Endothelial cell of umbilical vein (primary cell): ENCODE measurements at regions not wholly inside any gene's neighbourhood (a gene's known extent, or its start where the extent isn't known, plus 50 kb on each side); places are given as distances from the start of the nearest gene placed in this dataset.

Source experiments
- BruUV-seq: library from RNA; stranded (reverse); fragments of 400-500 nt; replicated peaks from 2 replicates; lab custom pipeline; 2021; lab: Mats Ljungman, UMichigan
- CTCF ChIA-PET: fragments of 300-600, 350-600 bp; sonication (Branson Sonifier 250); formaldehyde crosslinking; loops from one replicate; lab custom pipeline; 2021; ENCODE audit warnings: antibody characterized with exemption, inconsistent platforms; lab: Charles Lee
- POLR2A ChIA-PET: fragments of 300-600, 350-600 bp; sonication (Branson Sonifier 250); formaldehyde crosslinking; loops from one replicate; lab custom pipeline; 2021; ENCODE audit warnings: antibody characterized with exemption, inconsistent platforms; lab: Charles Lee
- DNase-seq: peaks from one replicate; pipeline ENCODE4 v3.0.0-alpha.2; 2011; ENCODE audit warnings: low read depth, low spot score
- FAIRE-seq: peaks from 2 replicates; lab custom pipeline; 2011; peaks lifted over from hg19 to GRCh38; lab: Jason Lieb, UNC
- H2AFZ ChIP-seq: 2 replicates; pipeline ENCODE4 v1.6.0; 2012; ENCODE audit warnings: low read depth, low read length, control low read depth, inconsistent platforms
- H3K27ac ChIP-seq: 2 replicates; pipeline ENCODE4 v1.5.1; 2011; ENCODE audit warnings: low read depth, mild to moderate bottlenecking, control low read depth, low read length, moderate library complexity; ENCODE audit not compliant: insufficient read depth
- H3K27me3 ChIP-seq, 2 experiments: 2 replicates each; pipeline versions ENCODE4 v1.6.0 to v1.6.1; 2011; ENCODE audit warnings: low read length in 2 of 2, mixed read lengths in 1 of 2; ENCODE audit not compliant: control insufficient read depth in 2 of 2, insufficient read depth in 2 of 2
- H3K36me3 ChIP-seq, 2 experiments: 2 replicates in 1 of 2; 3 replicates in 1 of 2; pipeline ENCODE4 v1.5.1; 2011; ENCODE audit warnings: low read length in 2 of 2, mild to moderate bottlenecking in 1 of 2, moderate library complexity in 1 of 2; ENCODE audit not compliant: control insufficient read depth in 2 of 2, insufficient read depth in 2 of 2; ENCODE audit errors: extremely low read depth in 1 of 2
- H3K4me1 ChIP-seq: 3 replicates; pipeline ENCODE4 v1.5.1; 2011; ENCODE audit warnings: mild to moderate bottlenecking, low read length; ENCODE audit not compliant: control insufficient read depth, insufficient read depth; ENCODE audit errors: extremely low read depth
- H3K4me2 ChIP-seq: 2 replicates; pipeline ENCODE4 v1.6.1; 2011; ENCODE audit warnings: low read length, control low read depth, mixed read lengths; ENCODE audit not compliant: insufficient read depth
- H3K4me3 ChIP-seq, 3 experiments: fragments of 200-600 bp in 1 of 3; sonication (generic), shearing (Covaris generic) in 1 of 3; replicated peaks in 1 of 3; 2 replicates each; pipeline ENCODE4 v1.5.1; 2011 to 2016; ENCODE audit warnings: control low read depth in 3 of 3, low read length in 3 of 3, mild to moderate bottlenecking in 2 of 3, inconsistent platforms in 1 of 3, low read depth in 1 of 3, moderate library complexity in 1 of 3; ENCODE audit not compliant: insufficient read depth in 1 of 3
- H3K79me2 ChIP-seq: 2 replicates; pipeline ENCODE4 v1.6.0; 2012; ENCODE audit warnings: low read length, inconsistent platforms; ENCODE audit not compliant: control insufficient read depth, insufficient read depth
- H3K9ac ChIP-seq: replicated peaks from 2 replicates; pipeline ENCODE3; 2011; ENCODE audit warnings: low read length, control low read depth; ENCODE audit not compliant: insufficient read depth; ENCODE audit errors: extremely low read depth
- H3K9me1 ChIP-seq: replicated peaks from 3 replicates; pipeline ENCODE4 v1.6.0; 2011; ENCODE audit warnings: mild to moderate bottlenecking, low read length; ENCODE audit not compliant: control insufficient read depth, insufficient read depth; ENCODE audit errors: extremely low read depth
- H3K9me3 ChIP-seq: replicated peaks from 2 replicates; pipeline ENCODE4 v1.5.1; 2012; ENCODE audit warnings: low read length, inconsistent platforms; ENCODE audit not compliant: control insufficient read depth, insufficient read depth
- H4K20me1 ChIP-seq: replicated peaks from 2 replicates; pipeline ENCODE3; 2011; ENCODE audit warnings: mild to moderate bottlenecking, low read length; ENCODE audit not compliant: control insufficient read depth, insufficient read depth; ENCODE audit errors: extremely low read depth
- CTCF ChIP-seq, 2 donors: IDR thresholded peaks; 1 replicate in 1 of 2; 2 replicates in 1 of 2; pipeline ENCODE4 v1.5.1; 2011; ENCODE audit warnings: low read length in 2 of 2, mild to moderate bottlenecking in 2 of 2, moderate library complexity in 2 of 2, control low read depth in 1 of 2, inconsistent platforms in 1 of 2, low read depth in 1 of 2; ENCODE audit not compliant: insufficient read depth in 1 of 2; ENCODE audit errors: extremely low read depth in 1 of 2
- EZH2 ChIP-seq: IDR thresholded peaks from 2 replicates; pipeline ENCODE4 v1.6.1; 2012; ENCODE audit warnings: borderline replicate concordance, low read depth, mild to moderate bottlenecking, moderate library complexity, low read length, inconsistent platforms; ENCODE audit not compliant: severe bottlenecking
- FOS ChIP-seq: IDR thresholded peaks from 2 replicates; pipeline ENCODE4 v1.6.1; 2011; ENCODE audit warnings: mild to moderate bottlenecking, low read length, moderate library complexity, borderline replicate concordance; ENCODE audit not compliant: insufficient read depth
- GATA2 ChIP-seq: IDR thresholded peaks from 2 replicates; pipeline ENCODE4 v1.7.0; 2011; ENCODE audit warnings: low read depth, mild to moderate bottlenecking, moderate library complexity, mixed read lengths, low read length; ENCODE audit not compliant: insufficient read length, insufficient read depth
- JUN ChIP-seq: IDR thresholded peaks from 2 replicates; pipeline ENCODE4 v1.6.1; 2011; ENCODE audit warnings: borderline replicate concordance, low read depth; ENCODE audit not compliant: insufficient read length, insufficient read depth
- MAX ChIP-seq: IDR thresholded peaks from 2 replicates; pipeline ENCODE4 v1.6.1; 2011; ENCODE audit not compliant: insufficient read depth, insufficient read length
- MYC ChIP-seq: IDR thresholded peaks from one replicate; pipeline ENCODE4 v1.6.1; 2011; ENCODE audit warnings: mild to moderate bottlenecking, low read depth, low read length
- POLR2A ChIP-seq: IDR thresholded peaks from 2 replicates; pipeline ENCODE4 v1.6.1; 2012; ENCODE audit warnings: low read depth, mild to moderate bottlenecking, control low read depth, low read length
- POLR2AphosphoS5 ChIP-seq: IDR thresholded peaks from 2 replicates; pipeline ENCODE4 v1.6.1; 2012; ENCODE audit warnings: low read depth, mild to moderate bottlenecking, control low read depth, low read length, moderate library complexity; ENCODE audit not compliant: insufficient read depth
- dilution Hi-C: fragments of 300-500 bp; cut with MboI; formaldehyde crosslinking; loops from one replicate; pipeline ENCODE4 v1.15.0; 2019; ENCODE audit warnings: low sequenced_read_pairs; ENCODE audit not compliant: extremely low pct_ligation_motif_present
- intact Hi-C: fragments of 100-400 bp; cut with micrococcal nuclease; formaldehyde crosslinking; loops from one replicate; pipeline ENCODE4 v1.10.0; 2022

- no peak for DNase-seq
- CTCF ChIA-PET, result no interaction called here
- H3K9me1 ChIP-seq, result no peaks in the 10 kb centered on the region
- dilution Hi-C loops (no loop called here), intact Hi-C loops (no loop called here)
- TF ChIP-seq MAX, result no peak
- TF ChIP-seq CTCF (IDR thresholded peaks at IDR 0.05; ENCODE audit: extremely low read depth in 1 of 2, insufficient read depth in 1 of 2, low read depth in 1 of 2, low read length in 2 of 2), result no peak
- TF ChIP-seq GATA2, result no peak
- TF ChIP-seq MYC, result no peak
- no peak for TF ChIP-seq EZH2
- TF ChIP-seq POLR2A, result no peak
- no peak for TF ChIP-seq POLR2AphosphoS5
- no peak for TF ChIP-seq JUN
- TF ChIP-seq FOS, result no peak
- no peak overlapping the region for H3K9ac ChIP-seq
- no TSS peak for BruUV-seq
- H4K20me1 ChIP-seq, result no peaks in the 10 kb centered on the region
- H3K27ac ChIP-seq, result no peak overlapping the region
- no peak overlapping the region for H2AFZ ChIP-seq
- no peaks in the 10 kb centered on the region for H3K27me3 ChIP-seq
- no peak overlapping the region for H3K4me2 ChIP-seq
- POLR2A ChIA-PET, result no interaction called here
- no peak overlapping the region for H3K4me3 ChIP-seq
- H3K4me1 ChIP-seq, result no peaks in the 10 kb centered on the region
- no peaks in the 10 kb centered on the region for H3K79me2 ChIP-seq
- H3K36me3 ChIP-seq, result no peaks in the 10 kb centered on the region
- no peak for FAIRE-seq
- no peaks in the 10 kb centered on the region for H3K9me3 ChIP-seq
Measured at GRCh38 chr21:16640297-16641027, 872.4 kb upstream of the CXADR start.
